Sigmoid colon (tissue), 6 donors: ENCODE measurements at regions not wholly inside any gene's neighbourhood (a gene's known extent, or its start where the extent isn't known, plus 50 kb on each side); places are given as distances from the start of the nearest gene placed in this dataset.

Experiments used
- DNase-seq: peaks from one replicate; pipeline ENCODE4 v3.0.0-alpha.2; 2019
- H3K27ac ChIP-seq, 4 donors: fragments of 200-600 bp; sonication (generic); one replicate each; pipeline ENCODE4 v1.5.1; 2016 to 2019; ENCODE audit warnings: mild to moderate bottlenecking in 1 of 4
- H3K27me3 ChIP-seq, 3 donors: fragments of 200-600 bp; sonication (generic); one replicate each; pipeline ENCODE4 v1.5.1; 2019; ENCODE audit warnings: mild to moderate bottlenecking in 1 of 3
- H3K36me3 ChIP-seq, 4 donors: fragments of 200-600 bp; sonication (generic); one replicate each; pipeline ENCODE4 v1.5.1; 2016 to 2019
- H3K4me1 ChIP-seq, 4 donors: fragments of 200-600 bp; sonication (generic); one replicate each; pipeline ENCODE4 v1.5.1; 2017 to 2019
- H3K4me3 ChIP-seq, 4 donors: fragments of 200-600 bp; sonication (generic); one replicate each; pipeline ENCODE4 v1.5.1; 2017 to 2019; ENCODE audit warnings: mild to moderate bottlenecking in 2 of 4, moderate library complexity in 1 of 4
- H3K9me3 ChIP-seq, 4 donors: fragments of 200-600 bp in 3 of 4; sonication (generic) in 3 of 4; one replicate each; pipeline versions ENCODE4 v1.5.1 to v1.6.1; 2013 to 2019
- CTCF ChIP-seq, 4 experiments: fragments of 450-650 bp in 3 of 4; fragments of 200-600 bp in 1 of 4; IDR thresholded peaks; one replicate each; pipeline ENCODE4 v1.5.1; 2016 to 2019; ENCODE audit warnings: antibody characterized with exemption in 4 of 4, mild to moderate bottlenecking in 3 of 4, moderate library complexity in 2 of 4
- EP300 ChIP-seq, 4 donors: sonication (generic); formaldehyde crosslinking; IDR thresholded peaks; one replicate each; pipeline ENCODE4 v1.6.1; 2017; ENCODE audit warnings: antibody characterized with exemption in 4 of 4
- POLR2A ChIP-seq, 2 donors: fragments of 450-650 bp; IDR thresholded peaks; one replicate each; pipeline ENCODE4 v1.6.1; 2016; ENCODE audit warnings: antibody characterized with exemption in 2 of 2, mild to moderate bottlenecking in 2 of 2, moderate library complexity in 2 of 2
- POLR2AphosphoS5 ChIP-seq, 4 donors: sonication (generic); formaldehyde crosslinking; IDR thresholded peaks; one replicate each; pipeline ENCODE4 v1.6.1; 2017; ENCODE audit warnings: antibody characterized with exemption in 4 of 4
- WGBS, 2 donors: extraction: QIAGEN DNeasy Blood & Tissue Kit; methylation state at CpG; one replicate each; pipeline ENCODE4 v1.1.7; 2013; 5-methylcytosine and 5-hydroxymethylcytosine counted together
- intact Hi-C: fragments of 100-400 bp; cut with DNase I; formaldehyde crosslinking; loops from one replicate; pipeline ENCODE4 v1.15.1; 2023
- donor health status: healthy with polysubstance abuse.
- donor health status: healthy.

- intact Hi-C loops: no loop called here
- Histone ChIP-seq H3K4me3 (no peak overlapping the region), H3K27me3 (peaks cover 0 to 7% (median 0%) of the 10 kb centered on the region in 3 donors), H3K4me1 (no peaks in the 10 kb centered on the region), H3K36me3 (no peaks in the 10 kb centered on the region), H3K9me3 (no peaks in the 10 kb centered on the region), H3K27ac (no peak overlapping the region)
- DNase-seq: no peak
- 85 to 87% methylated on average over 11 of the region's 11 CpGs for WGBS, 2 donors
- no peak for TF ChIP-seq POLR2A (IDR thresholded peaks at IDR 0.05)
- TF ChIP-seq CTCF (IDR thresholded peaks at IDR 0.05): no peak
- no peak for TF ChIP-seq POLR2AphosphoS5 (IDR thresholded peaks at IDR 0.05)
- no peak for TF ChIP-seq EP300 (IDR thresholded peaks at IDR 0.05)
Observed at GRCh38 chr12:3991798-3992580, 118.8 kb upstream of the PARP11 start.

- no peak for DNase-seq
- Histone ChIP-seq H3K27ac (no peak overlapping the region), H3K9me3 (no peaks in the 10 kb centered on the region), H3K36me3 (no peaks in the 10 kb centered on the region), H3K4me1 (no peaks in the 10 kb centered on the region), H3K4me3 (no peak overlapping the region), H3K27me3 (peaks cover 0 to 7% (median 0%) of the 10 kb centered on the region in 3 donors)
- intact Hi-C loops: no loop called here
- WGBS, 2 donors: 84 to 92% methylated on average over 26 of the region's 26 CpGs
- TF ChIP-seq POLR2A (IDR thresholded peaks at IDR 0.05): no peak
- TF ChIP-seq POLR2AphosphoS5 (IDR thresholded peaks at IDR 0.05): no peak
- no peak for TF ChIP-seq EP300 (IDR thresholded peaks at IDR 0.05)
- TF ChIP-seq CTCF (IDR thresholded peaks at IDR 0.05): no peak
Observed at GRCh38 chr12:3990501-3991280, 117.5 kb upstream of the PARP11 start.

DNA sequence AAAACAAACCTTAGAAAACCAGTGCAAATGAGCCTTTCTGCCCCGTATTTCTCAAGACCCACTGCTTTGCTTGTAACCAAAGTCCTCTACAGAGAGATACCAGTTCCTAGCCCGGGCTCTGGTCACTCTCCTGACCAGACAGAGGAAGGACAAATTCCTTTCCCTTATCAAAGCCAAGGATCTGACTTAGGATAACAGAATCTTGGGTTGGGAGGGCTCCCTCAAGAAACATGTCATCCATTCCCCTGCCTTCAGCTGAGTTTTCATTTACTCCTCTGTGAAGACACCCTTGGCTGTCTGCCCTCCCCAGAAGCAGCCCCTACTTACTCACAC lies 116.0 kb upstream of the PARP11 start:
- no peaks in the 10 kb centered on the region for H3K36me3 ChIP-seq
- no peak overlapping the region for H3K27ac ChIP-seq
- no peaks in the 10 kb centered on the region for H3K9me3 ChIP-seq
- H3K4me1 ChIP-seq: no peaks in the 10 kb centered on the region
- H3K27me3 ChIP-seq: peaks cover 0 to 7% (median 0%) of the 10 kb centered on the region in 3 donors
- no peak for TF ChIP-seq EP300 (IDR thresholded peaks at IDR 0.05)
- no peak for TF ChIP-seq POLR2AphosphoS5 (IDR thresholded peaks at IDR 0.05)
- no peak for TF ChIP-seq CTCF (IDR thresholded peaks at IDR 0.05)
- TF ChIP-seq POLR2A (IDR thresholded peaks at IDR 0.05): no peak
- no peak overlapping the region for H3K4me3 ChIP-seq
- intact Hi-C loops: no loop called here
- WGBS, 2 donors: 57 to 68% methylated on average over 2 of the region's 2 CpGs
- DNase-seq: no peak

GRCh38 chr12:3988519-3989217 lies 115.5 kb upstream of the PARP11 start:
- peaks cover 0 to 7% (median 0%) of the 10 kb centered on the region in 3 donors for H3K27me3 ChIP-seq
- H3K9me3 ChIP-seq: peaks cover 0 to 2% (median under 1%) of the 10 kb centered on the region in 4 donors
- intact Hi-C loops: no loop called here
- no peak overlapping the region for H3K4me3 ChIP-seq
- 52 to 78% methylated on average over 4 of the region's 4 CpGs for WGBS, 2 donors
- no peak overlapping the region for H3K27ac ChIP-seq
- no peak for DNase-seq
- no peaks in the 10 kb centered on the region for H3K36me3 ChIP-seq
- TF ChIP-seq CTCF (IDR thresholded peaks at IDR 0.05) (no peak), POLR2AphosphoS5 (IDR thresholded peaks at IDR 0.05) (no peak), POLR2A (IDR thresholded peaks at IDR 0.05) (no peak), EP300 (IDR thresholded peaks at IDR 0.05) (no peak)
- H3K4me1 ChIP-seq: no peaks in the 10 kb centered on the region
